HG03196 (cell line): ENCODE measurements at regions not wholly inside any gene's neighbourhood (a gene's known extent, or its start where the extent isn't known, plus 50 kb on each side); places are given as distances from the start of the nearest gene placed in this dataset.
A peak's percentile ranks its signal among the peaks of the same experiment; 100 is the strongest.
"Not testable (repeated sequence)": the region's sequence is repeated elsewhere in the genome, so short reads cannot be mapped to it uniquely, and the experiment has no call there.

Experiments used
- ATAC-seq: cut with Tn5 transposase; IDR thresholded peaks from one replicate; pipeline ENCODE4 v1.9.1; 2021; ENCODE audit not compliant: unreplicated experiment

DNA sequence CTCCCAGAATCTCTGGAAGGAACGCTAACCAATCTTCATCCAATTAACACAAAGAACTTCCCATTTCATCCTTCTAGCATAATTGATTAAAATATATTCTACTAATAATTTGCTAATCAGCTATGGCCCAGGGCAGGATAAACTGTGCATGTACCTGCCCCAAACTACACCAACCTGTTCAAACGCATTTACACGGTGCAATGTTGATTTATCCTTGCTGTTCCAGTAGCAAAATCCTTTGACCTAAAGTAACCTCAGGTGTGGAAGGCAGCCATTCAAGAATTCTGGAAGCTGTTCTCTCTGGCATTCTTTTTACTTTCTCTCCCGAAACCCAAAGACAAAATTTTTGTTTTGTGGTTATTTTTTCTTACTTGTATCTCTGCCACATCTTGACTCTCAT is 309.4 kb downstream of the ZNF674 start:
- ATAC-seq: no peak

- no peak for ATAC-seq
Observed at GRCh38 chrX:46234775-46235174, 310.4 kb downstream of the ZNF674 start.

DNA sequence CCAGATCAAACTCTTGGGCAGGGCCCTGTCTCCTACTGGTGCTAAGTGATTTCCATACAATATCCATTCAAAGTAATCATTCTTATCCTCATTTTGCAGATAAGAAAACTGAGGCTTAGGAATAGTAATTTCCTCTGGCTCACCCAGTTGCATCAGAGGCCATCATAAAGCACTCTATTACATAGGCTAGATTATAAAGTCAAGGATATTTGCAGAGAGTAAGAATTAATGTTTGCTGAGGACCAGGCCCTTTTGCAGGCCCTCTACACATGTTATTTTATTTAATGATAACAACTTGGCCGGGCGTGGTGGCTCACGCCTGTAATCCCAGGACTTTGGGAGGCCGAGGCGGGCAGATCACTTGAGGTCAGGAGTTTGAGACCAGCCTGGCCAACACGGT is 316.8 kb downstream of the ZNF674 start:
- no peak for ATAC-seq

- ATAC-seq: no peak
Observed at GRCh38 chrX:46226422-46226821, 318.8 kb downstream of the ZNF674 start.

DNA sequence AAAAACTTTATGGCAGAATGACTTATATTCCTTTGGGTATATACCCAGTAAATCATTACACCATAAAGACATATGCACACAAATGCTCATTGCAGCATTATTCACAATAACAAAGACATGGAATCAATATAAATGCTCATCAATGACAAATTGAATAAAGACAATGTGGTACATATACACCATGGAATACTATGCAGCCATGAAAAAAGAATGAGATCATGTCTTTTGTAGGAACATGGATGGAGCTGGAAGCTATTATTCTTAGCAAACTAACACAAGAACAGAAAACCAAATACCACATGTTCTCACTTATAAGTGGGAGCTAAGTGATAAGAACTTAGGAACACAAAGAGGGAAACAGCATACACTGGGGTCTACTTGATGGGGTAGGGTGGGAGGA is 321.7 kb downstream of the ZNF674 start:
- not testable (repeated sequence) for ATAC-seq

- no peak for ATAC-seq
Observed at GRCh38 chrX:46220822-46221221, 324.4 kb downstream of the ZNF674 start.

DNA sequence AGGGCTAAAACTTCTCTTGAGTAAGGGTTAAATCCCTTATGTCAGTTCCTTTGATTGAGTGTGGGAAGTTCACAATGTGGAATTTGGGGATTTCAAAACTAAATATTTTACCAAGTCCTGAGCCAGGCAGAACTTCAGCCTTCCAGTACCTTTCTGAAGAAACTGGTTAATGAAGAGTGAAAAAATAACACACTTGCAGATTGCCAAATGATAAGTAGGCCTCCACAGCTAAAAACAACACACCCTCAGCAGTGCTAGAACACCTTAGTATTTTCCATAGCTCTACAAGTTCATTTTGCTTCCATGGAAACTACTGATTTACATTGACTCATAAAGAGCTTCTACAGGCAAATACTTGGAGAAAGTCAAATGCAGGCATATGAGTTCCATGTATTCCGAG is 326.8 kb downstream of the ZNF674 start:
- ATAC-seq: no peak

GRCh38 chrX:46216406-46216805 is 328.8 kb downstream of the ZNF674 start:
- ATAC-seq: no peak

DNA sequence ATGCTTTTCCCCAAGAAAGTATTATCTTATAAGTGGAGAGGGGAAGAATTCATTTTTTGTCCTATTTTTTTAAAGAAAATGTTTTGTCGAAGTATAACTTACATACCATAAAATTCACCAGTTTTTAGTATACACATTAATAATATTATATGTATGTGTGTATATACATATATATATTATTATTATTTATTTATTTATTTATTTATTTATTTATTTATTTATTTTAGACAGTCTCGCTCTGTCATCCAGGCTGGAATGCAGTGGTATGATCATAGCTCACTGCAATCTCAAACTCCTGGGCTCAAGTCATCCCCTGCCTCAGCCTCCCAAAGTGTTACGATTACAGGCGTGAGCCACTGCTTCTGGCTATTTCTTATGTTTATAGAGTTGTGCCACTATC is 334.1 kb downstream of the ZNF674 start:
- no peak for ATAC-seq

GRCh38 chrX:46209768-46210167 is 335.5 kb downstream of the ZNF674 start:
- no peak for ATAC-seq

GRCh38 chrX:46209037-46209436 is 336.2 kb downstream of the ZNF674 start:
- ATAC-seq: no peak

GRCh38 chrX:46208225-46208854 is 336.9 kb downstream of the ZNF674 start:
- ATAC-seq: no peak

DNA sequence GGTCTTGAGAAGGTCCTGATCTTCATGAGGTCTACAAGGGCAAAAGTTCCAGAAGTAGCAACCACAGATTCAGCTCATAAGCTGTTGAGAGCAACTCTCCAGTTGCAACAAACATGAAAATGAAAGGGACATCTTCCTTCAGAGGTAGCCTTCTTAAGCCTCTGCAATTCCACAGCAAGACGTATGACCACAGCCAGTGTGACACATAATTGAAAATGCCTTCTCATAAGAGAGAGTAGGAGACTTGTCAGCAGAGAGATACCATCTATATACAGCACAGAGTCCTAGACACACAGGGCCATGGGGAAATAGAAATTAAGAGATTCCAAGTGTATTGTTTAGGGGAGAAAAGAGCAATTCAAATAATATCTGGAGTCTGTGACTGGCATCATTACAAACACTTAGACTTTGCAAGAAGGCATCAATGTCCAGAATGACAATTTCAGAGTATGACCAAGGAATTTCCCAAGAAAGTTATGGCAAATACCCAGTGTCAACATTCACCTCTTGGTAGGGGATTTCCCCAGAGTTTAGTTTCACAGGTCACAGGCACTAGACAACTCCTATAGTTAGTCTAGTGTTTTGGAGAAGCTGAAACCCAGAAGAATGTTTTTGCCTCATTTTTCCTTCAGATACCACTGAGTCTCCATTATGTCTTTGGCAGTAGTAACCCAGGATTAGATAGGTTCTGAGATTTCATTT is 340.3 kb downstream of the ZNF674 start:
- ATAC-seq: no peak

- ATAC-seq: no peak
Observed at GRCh38 chrX:46202733-46203514, 342.3 kb downstream of the ZNF674 start.

DNA sequence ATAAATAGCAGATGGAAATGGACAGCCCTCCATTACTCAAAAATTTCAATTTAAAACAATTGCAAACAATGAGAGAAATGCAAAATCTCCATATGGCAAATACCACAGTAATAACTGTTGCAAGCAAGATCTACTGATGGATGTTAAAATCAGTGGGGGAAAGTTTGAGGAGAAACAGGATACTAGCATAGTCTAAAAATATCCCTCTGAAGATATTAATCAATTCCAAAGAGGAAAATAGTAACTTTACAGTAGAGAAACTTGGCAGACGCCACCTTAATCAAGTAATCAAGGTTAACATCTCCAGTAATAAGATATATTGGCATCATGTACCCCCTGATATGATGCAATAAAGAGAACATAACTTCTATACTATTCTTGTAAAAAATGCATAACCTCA is 344.8 kb downstream of the ZNF674 start:
- ATAC-seq: no peak

DNA sequence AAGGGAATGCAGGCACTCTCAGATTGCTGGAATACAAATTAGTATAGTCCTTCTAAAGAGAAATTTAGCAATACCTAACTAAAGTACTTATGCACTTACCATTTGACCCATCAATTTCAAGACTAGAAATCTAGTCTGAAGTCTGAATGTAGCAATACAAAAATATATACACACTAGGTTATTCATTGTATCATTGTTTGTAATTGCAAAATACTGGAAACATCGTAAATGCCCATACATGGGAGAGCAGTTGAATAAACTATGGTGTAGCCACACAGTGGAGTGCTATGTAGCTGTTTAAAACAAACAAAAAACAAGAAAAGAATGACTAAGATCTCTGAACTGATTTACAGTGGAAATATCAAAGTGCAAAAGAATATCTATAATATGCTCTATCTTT is 346.4 kb downstream of the ZNF674 start:
- no peak for ATAC-seq

GRCh38 chrX:46186811-46187106 is 358.5 kb downstream of the ZNF674 start:
- ATAC-seq: not testable (repeated sequence)

GRCh38 chrX:46185923-46186810 is 359.1 kb downstream of the ZNF674 start:
- ATAC-seq: no peak

GRCh38 chrX:46184749-46185148 is 360.5 kb downstream of the ZNF674 start:
- ATAC-seq: no peak

GRCh38 chrX:46180258-46180687 is 364.9 kb downstream of the ZNF674 start:
- peak; percentile 96 for ATAC-seq

- ATAC-seq: no peak
Observed at GRCh38 chrX:46179748-46180147, 365.5 kb downstream of the ZNF674 start.
